ENCODE measurements at regions not wholly inside any gene's neighbourhood (a gene's known extent, or its start where the extent isn't known, plus 50 kb on each side); places are given as distances from the start of the nearest gene placed in this dataset.

DNA sequence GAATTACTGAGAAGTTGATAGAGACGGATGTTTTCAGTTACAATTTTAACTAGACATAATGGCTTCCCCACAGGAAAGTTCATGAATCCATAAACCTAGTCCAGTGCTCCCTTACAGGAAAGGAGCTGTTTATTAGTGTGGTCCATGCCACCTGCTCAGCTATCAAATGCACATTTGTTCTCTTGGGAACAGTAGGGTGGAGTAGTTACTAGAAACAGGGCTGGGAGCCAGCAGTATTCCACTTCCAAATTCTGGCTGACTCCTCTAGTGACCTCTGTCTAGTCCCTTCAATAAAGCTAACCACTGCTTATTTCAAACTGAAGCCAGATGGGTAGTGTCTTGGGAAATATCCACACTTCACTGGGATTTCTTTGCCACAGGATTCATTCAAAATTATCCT lies 88.4 kb upstream of the TLL1 start:
- TF ChIP-seq, protein P1, sequence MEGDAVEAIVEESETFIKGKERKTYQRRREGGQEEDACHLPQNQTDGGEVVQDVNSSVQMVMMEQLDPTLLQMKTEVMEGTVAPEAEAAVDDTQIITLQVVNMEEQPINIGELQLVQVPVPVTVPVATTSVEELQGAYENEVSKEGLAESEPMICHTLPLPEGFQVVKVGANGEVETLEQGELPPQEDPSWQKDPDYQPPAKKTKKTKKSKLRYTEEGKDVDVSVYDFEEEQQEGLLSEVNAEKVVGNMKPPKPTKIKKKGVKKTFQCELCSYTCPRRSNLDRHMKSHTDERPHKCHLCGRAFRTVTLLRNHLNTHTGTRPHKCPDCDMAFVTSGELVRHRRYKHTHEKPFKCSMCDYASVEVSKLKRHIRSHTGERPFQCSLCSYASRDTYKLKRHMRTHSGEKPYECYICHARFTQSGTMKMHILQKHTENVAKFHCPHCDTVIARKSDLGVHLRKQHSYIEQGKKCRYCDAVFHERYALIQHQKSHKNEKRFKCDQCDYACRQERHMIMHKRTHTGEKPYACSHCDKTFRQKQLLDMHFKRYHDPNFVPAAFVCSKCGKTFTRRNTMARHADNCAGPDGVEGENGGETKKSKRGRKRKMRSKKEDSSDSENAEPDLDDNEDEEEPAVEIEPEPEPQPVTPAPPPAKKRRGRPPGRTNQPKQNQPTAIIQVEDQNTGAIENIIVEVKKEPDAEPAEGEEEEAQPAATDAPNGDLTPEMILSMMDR (IDR thresholded peaks at IDR 0.05; ENCODE audit: insufficient read depth, low read length, missing control alignments): no peak
- POLR2A ChIA-PET: no interaction called here

DNA sequence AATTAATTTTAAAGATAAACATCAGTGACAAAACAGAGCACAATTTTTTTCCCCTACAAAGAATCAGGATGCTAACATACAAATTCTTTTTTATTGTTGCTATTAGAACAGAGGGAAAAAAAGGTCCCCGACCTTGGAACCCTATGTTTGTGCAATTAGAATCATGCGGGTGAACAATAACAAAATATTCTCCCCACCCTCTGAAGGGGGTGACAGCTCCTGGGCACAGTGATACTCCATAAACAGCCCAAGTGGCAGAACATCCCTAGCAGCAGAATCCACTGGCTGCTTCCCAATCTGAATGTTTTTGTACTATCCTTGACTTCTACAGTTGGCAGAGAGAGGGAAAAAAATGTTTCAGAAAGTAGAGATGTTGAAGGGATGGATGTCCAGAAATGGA lies 87.7 kb upstream of the TLL1 start:
- POLR2A ChIA-PET: no interaction called here
- H3K4me3 ChIP-seq (ENCODE audit: low read depth, low read length): no peak overlapping the region
- TF ChIP-seq, protein P1 (IDR thresholded peaks at IDR 0.05; ENCODE audit: insufficient read depth, low read length, missing control alignments): no peak
- CTCF ChIA-PET: no interaction called here
- no peak for DNase-seq (ENCODE audit: low read depth, low spot score)

More for the DNA sequence above, 88.4 kb upstream of the TLL1 start:
- H3K4me3 ChIP-seq (ENCODE audit: low read depth, low read length): no peak overlapping the region
- no peak for DNase-seq (ENCODE audit: low read depth, low spot score)
- CTCF ChIA-PET: no interaction called here

DNA sequence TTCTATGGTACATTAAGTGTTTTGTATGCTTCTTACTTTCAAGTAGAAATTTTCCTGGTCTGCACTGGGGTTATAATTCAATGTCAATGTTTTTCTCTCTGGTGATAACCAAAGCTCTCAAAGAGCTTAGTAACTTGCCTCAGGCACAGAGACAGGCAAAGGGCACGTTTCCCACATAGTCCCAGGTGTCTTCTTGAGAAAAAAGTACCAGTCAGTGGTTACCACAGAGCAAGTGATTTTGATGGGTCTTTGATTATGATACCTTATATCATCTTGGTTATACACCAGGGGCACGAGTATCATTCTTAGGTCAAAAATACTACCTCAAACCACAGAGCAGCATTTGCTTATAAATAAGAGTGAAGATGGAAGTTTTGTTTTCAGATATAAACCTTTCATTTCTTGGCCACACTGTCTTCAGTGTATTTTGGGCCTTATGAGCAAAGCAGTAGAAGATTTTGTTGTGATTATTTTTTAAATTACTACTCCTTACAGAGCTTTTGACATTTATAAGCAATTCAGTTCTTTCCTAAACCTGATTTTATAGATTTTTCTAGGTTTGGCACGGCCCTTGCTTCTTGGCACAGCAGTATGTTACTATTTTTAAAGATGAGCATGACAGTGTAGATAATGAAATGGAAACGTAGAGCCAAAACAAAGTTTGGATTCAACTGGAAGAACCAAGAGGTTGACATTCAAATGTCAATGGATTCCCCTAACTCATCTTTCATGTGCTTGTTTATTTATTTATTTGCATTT lies 85.3 kb upstream of the TLL1 start:
- DNase-seq (ENCODE audit: low read depth, low spot score): no peak

DNA sequence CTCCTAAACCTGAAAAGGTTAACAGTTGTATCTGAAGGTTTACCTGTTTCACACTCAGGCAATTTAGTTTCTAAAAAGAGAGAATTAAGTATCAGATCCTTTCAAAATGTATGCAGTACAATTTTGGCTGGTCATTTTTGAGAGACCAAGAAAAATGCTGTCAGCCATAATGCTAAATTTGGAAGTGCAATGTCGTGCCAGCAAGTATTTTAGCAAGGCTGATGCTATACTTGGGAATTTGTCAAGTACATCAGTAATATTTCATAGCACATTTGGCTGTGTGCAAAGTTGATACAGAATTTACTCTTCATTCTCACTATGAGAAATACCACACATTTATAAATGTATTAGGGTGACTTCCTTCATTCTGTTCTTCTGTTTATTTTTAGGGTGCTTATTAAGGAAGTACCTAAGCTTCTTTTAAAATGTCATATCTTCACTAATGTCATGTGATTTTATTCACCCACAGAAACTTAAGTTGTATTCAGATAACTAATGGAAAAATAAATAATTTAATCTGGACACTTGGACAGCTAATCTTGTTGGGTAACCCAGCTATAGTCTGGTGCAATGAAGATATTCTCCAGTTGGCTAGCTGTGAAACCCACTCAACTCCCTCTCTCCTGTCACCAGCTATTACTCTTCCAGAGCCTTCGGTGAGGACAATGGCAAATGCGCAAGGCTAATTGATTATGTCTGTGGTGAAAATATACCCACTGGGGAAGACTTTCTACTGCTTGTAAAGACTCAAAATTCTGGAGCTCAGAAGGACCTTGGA lies 84.2 kb upstream of the TLL1 start:
- DNase-seq (ENCODE audit: low read depth, low spot score): no peak
- ChIA-PET CTCF (no interaction called here), POLR2A (no interaction called here)
- H3K4me3 ChIP-seq (ENCODE audit: low read depth, low read length): no peak overlapping the region
- TF ChIP-seq, protein P1 (IDR thresholded peaks at IDR 0.05; ENCODE audit: insufficient read depth, low read length, missing control alignments): no peak

More for the DNA sequence above, 85.3 kb upstream of the TLL1 start:
- no peak overlapping the region for H3K4me3 ChIP-seq (ENCODE audit: low read depth, low read length)
- CTCF ChIA-PET: no interaction called here
- POLR2A ChIA-PET: no interaction called here
- TF ChIP-seq, protein P1 (IDR thresholded peaks at IDR 0.05; ENCODE audit: insufficient read depth, low read length, missing control alignments): no peak

DNA sequence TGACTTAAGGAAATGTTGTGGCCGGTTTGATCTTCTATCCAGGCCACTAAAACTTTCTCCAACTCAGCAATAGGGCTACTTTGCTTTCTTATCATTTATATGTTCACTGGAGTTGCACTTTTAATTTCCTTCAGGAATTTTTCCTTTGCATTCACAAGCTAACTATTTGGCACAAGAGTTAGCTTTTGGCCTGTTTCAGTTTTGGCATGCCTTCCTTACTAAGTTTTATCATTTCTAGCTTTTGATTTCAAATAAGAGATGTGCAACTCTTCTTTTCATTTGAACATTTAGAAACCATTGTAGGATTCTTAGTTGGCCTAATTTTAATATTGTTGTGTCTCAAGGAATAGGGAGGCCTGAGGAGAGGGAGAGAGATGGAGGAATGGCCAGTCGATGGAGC lies 79.8 kb upstream of the TLL1 start:
- TF ChIP-seq, protein P1 (IDR thresholded peaks at IDR 0.05; ENCODE audit: insufficient read depth, low read length, missing control alignments): no peak
- POLR2A ChIA-PET: no interaction called here
- no peak overlapping the region for H3K4me3 ChIP-seq (ENCODE audit: low read depth, low read length)
- DNase-seq (ENCODE audit: low read depth, low spot score): no peak
- CTCF ChIA-PET: no interaction called here

DNA sequence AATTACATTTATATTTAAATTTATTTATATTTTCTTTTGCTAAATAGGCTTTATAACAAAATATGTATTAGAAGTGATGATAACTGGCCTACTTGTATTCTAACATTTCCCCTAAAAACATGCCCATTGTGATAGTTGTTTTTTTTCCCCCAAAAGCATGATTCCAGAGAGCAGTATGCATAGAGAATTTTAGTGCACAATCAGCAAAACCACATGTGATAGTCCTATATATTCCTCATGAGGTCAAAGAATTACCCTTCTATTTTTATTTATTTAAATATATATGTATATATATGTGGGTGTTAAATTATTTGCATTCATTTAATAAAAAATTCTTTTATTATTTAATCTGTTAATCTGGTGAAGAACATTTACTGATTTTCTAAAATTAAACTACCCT lies 78.2 kb upstream of the TLL1 start:
- DNase-seq (ENCODE audit: low read depth, low spot score): no peak
- ChIA-PET CTCF (no interaction called here), POLR2A (no interaction called here)
- no peak overlapping the region for H3K4me3 ChIP-seq (ENCODE audit: low read depth, low read length)
- TF ChIP-seq, protein P1 (IDR thresholded peaks at IDR 0.05; ENCODE audit: insufficient read depth, low read length, missing control alignments): no peak
